ENCODE measurements at regions not wholly inside any gene's neighbourhood (a gene's known extent, or its start where the extent isn't known, plus 50 kb on each side); places are given as distances from the start of the nearest gene placed in this dataset.
"Not testable (repeated sequence)": the region's sequence is repeated elsewhere in the genome, so short reads cannot be mapped to it uniquely, and the experiment has no call there.

- DNase-seq (ENCODE audit: low read depth): no peak
These were observed 142.1 kb upstream of the PHACTR3 start for GRCh38 chr20:59462249-59462648.

GRCh38 chr20:59463541-59463940 is 140.8 kb upstream of the PHACTR3 start:
- no peak for DNase-seq (ENCODE audit: low read depth)

DNA sequence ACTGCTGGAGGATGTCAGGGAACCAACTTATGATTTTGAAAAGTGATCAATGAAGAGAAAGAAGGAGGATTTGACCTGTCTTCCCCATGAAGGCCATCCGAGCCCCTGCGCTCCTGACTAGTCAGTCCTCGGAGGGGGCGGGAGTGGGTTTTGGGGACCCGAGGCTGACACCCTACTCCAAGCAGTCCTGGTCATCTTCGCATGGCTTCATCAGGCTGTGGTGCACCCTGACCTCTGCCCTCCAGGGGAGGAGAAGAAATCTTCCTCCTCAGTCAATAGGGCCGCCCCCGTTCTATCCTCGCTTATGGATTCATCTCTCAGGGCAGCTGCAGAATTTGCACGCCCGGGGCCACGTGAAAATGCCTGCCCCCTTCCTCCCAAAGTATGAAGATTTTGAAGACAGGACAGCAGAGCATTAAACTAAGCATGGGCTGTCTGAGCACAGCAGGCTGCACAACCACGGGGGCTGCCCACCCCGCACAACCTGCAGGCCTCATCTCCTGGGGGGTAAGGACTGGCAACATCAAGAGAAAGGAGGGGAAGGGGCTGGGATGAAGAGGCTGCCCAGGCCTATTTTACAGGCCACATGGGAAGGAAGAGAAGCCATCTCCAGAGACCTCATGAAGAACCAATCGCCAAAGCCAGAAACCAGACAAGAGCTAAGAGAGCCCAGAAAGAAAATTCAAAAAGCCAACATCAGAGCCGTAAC is 138.1 kb upstream of the PHACTR3 start:
- no peak for DNase-seq (ENCODE audit: low read depth)

DNA sequence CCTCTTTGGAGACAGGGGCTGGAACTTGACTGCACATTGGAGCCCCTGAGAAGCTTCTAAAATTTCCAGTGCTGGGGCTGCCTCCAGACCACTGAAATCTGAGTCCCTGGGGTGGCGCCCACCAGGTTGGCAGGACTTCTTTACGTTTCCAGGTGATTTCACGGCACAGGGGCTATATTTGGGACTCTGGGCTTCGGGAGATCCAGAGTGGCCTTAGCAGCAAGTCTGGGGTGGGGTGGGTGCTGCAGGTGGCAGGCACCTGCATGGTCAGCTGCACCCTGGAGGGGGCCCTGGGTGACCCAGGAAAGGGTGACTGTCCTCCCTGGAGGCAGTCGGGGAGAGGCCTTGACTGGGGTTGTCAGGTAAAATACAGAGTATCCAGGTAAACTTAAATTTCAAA is 135.5 kb upstream of the PHACTR3 start:
- no peak for DNase-seq (ENCODE audit: low read depth)

DNA sequence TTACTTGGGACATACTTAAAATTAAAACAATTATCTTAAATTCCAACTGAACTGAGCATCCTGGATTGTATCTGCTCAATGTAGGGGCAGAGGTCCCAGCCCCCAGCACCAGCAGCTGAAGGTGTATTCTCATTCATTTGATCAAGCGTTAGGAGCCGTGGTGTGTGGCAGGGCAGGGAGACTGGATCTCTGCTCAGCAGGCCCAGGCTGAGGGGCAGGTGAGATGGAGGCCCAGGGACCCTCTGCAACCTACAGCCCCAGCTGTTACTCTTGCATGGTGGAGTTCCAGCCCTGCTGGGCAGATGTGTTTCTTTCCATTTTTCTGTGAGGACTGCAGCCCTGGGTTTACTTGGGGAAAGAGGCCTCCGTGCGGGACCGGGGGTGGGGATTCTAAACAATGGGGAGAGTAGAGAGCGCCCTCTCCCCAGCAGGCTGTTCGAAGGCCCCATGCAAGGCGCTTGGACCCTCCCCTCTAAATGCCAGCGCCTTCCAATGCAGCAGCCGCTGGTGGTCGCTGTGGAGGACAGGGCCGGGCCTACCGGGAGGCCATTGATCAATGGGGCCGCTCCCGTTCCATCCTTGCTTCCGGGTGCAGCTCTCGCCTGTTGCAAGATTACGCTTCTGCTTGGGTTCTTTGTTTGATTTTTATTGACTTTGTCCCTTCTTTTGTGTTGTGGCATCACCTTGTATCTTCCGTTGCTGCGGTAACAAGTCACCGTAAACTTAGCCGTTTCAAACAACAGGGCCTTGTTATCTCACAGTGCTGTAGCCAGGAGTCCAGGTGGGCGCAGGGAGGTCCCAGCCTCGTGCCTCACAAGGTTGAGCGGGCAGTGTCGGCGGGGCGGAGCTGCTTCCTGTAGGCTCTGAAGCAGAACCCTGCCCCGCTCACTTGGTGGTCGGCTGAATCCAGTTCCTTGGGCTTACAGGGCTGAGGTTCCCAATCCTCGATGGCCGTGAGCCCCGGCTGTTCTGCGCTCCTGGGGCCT is 134.8 kb upstream of the PHACTR3 start:
- DNase-seq (ENCODE audit: low read depth): no peak

- DNase-seq (ENCODE audit: low read depth): no peak
These were observed 133.8 kb upstream of the PHACTR3 start for GRCh38 chr20:59470521-59470920.

GRCh38 chr20:59471653-59472421 is 132.5 kb upstream of the PHACTR3 start:
- DNase-seq (ENCODE audit: low read depth): no peak

DNA sequence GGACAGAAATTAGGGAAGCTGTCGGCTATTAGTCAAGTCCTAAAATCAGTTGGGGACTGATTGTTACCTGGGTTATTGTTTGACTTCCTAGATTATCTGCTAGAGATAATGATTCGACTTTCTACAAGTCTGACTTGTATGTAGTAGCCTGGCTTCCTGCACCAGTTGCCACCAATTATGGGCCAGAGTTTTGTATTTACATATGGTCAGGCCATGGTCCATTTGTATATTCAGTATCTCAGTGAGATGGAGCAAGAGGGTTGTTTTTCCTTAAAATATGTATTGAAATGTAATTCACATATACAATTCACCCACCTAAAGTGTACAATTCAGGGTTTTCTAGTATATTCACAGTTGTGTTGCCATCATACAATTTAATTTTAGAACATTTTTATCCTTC is 130.6 kb upstream of the PHACTR3 start:
- DNase-seq (ENCODE audit: low read depth): no peak

DNA sequence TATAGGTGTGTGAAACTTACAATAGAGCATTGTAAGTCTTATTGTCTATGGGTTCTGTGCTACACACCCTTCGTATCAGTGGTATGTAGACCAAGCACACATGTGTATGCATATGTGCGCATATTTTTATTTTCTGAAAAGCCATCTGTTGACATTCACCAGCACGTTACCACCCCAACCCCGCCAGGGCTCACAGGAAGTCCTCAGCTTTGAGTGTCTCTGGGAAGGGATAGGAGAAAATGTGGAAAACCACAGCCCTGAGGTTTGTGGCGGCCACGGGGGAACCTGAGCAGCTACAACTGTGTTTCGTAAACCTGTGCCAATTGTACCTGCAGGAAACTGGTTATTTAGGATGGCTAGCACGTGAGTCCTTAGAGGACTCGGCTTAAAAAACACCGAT is 123.3 kb upstream of the PHACTR3 start:
- DNase-seq (ENCODE audit: low read depth): no peak

DNA sequence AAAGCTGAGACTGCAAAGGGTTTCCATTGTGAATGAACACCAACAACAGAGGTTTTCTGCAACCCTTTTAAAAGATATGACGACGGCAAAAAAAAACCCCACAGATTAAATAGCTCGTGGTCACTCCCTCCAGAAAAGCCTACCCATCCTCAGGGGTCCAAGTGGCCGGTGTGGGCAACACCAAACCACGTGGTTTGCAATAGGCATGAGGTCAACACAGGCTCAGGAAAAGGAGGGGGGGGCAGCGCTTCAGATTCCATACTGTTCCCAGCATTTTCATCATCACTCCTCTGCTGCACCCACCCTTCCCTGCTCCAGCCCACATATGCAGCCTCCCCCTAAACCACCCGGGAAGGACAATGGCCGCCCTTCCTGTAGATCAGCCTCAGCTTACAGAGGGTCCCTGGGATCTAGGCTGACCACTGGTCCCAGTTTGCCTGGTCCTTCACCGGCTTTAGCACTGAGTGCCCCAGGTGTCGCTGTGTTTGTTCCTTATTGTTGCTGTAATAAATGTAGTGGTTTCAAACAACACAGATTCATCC is 122.8 kb upstream of the PHACTR3 start:
- no peak for DNase-seq (ENCODE audit: low read depth)

- DNase-seq (ENCODE audit: low read depth): no peak
These were observed 121.8 kb upstream of the PHACTR3 start for GRCh38 chr20:59482351-59483187.

GRCh38 chr20:59483481-59483880 is 120.9 kb upstream of the PHACTR3 start:
- no peak for DNase-seq (ENCODE audit: low read depth)

DNA sequence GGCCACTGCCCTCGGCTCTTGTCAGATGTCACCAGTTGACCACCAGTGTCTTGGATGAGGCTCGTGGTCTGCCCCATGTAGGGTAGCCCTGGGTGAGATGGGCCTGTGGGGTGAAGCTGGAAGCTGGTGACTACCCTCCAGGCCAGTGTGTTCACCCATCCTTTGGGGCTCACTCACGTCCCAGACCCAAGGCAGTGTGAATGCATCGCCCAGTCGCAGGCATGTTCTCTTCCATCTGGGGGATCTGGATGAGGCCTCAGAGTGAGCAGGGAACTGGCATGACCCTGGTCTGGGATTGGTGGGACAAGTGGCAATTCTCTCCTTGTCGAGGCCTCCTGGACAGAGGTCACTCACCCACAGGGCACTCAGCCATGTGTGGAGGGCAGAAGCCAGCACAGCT is 120.1 kb upstream of the PHACTR3 start:
- DNase-seq (ENCODE audit: low read depth): no peak

DNA sequence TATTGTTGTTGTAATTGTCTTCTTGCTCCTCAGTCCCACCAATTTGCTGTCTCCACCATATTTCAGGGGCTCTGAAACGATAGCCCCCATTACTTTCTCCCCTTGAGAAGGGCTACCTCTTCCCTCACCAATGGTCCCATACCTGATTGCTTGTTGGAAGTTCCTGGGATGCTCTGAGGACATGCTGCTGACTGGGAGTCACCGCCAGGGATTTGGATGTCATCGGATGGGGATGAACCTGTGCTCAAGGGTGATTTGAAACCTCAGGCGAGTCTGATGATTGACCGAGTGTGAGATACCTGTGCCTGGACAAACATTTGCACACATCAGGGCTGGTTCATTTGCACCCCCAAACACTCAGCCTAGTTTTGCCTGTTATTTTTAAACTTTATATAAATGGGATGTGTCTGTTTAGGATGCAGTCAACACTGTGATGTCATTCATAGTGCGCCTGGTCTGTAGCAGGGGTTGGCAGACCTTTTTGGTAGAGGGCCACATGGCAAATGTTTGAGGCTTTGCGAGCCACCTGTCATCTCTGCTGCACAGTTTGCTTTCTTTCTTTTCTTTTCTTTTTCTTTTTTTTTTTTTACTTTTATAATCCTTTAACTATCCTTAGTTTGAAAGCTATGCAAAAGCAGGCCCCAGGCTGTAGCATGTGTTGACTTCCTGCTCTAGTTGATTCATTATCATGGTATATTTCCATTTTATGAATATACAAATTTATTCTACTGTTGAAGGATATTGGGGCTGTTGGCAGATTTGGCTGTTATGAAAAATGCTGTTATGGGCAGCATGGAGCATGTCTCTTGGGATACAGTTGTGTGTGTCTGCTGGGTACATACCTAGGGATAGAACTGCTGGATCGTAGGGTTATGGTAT is 118.5 kb upstream of the PHACTR3 start:
- DNase-seq (ENCODE audit: low read depth): no peak

DNA sequence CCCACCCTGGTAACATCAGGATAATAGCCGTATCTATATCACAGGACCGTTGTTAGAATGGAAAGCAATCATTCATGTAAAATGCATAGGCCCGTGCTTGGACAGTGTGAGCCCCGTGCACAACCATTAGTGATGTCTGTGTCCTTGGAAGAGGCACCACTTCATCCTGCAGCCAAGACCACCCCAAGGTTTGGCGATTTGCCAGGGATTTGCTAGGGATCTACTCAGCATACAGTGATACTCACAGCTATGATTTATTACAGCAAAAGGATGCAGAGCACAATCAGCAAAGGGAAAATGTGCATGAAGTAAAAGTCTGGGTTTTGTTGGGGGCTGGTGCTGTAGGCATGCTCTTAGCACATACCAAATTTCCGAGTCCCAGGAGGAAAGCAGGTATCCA is 115.9 kb upstream of the PHACTR3 start:
- not testable (repeated sequence) for DNase-seq (ENCODE audit: low read depth)

DNA sequence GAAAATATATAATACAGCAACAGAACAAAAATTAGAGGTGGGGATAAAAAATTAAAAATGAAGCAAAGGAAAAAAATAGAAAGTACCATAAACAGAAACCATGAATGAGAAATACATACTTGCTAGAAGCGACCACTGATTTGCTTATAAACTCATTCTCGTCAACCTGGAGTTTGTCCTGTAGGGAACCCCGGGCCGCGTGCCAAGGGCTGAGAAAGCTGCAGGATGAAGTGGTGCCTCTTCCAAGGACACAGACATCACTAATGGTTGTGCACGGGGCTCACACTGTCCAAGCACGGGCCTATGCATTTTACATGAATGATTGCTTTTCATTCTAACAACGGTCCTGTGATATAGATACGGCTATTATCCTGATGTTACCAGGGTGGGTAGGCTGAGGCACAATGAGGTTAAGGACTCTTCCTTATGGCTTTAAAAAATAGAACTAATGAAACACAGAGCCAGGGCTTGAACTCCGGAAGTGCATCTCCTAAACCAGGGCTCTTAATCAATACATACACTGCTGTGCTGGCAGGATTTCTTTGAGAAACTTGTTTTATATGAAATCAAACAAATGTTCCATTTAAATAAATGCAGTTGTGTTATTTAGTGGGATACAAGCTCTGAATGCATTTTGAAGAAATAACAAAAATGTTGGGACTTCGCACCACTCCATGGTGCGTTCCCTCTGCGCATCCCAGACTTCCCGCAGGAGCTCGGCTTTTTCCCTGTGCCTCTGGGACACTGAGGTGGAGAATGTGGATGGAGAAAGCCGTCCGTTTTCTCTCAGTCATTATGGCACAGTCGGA is 113.9 kb upstream of the PHACTR3 start:
- not testable (repeated sequence) for DNase-seq (ENCODE audit: low read depth)

DNA sequence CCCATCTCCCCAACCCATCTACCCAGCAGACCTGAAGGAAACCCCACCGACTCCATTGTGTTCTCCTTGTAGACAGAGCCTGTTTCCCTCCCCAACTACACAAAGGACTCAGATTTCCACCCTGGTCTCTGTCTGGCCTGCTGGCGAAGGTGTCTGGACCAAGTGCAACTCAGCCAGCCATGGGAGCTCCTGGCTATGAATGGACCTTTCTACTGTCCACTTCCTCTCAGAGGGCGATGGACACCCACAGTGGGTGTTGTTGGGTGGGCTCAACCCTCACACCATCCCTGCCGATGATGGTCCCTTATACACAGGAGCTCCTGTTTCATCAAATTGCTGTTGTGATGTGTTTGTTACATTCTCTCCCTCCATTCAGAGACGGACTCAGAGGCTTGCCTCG is 112.5 kb upstream of the PHACTR3 start:
- DNase-seq (ENCODE audit: low read depth): no peak

GRCh38 chr20:59493926-59494325 is 110.4 kb upstream of the PHACTR3 start:
- DNase-seq (ENCODE audit: low read depth): no peak

DNA sequence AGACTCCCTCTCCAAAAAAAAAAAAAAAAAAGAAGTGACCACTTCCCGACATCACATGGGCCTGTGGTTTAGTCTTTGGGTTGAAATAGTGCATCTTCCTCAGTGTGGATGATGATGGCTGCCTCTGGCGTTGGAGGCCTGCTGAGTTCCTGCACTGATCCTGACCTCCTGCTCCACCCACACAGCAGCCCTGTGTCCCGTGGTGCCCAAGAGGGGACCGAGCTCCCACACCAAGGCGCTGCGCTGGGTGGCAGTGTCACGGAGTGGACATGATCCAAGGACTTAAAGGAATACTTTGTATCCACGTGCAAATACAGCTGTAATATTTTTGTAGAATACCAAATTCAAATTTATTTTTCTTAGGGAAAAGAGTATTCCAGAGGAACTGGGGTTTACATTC is 109.2 kb upstream of the PHACTR3 start:
- DNase-seq (ENCODE audit: low read depth): no peak

Measured in stromal cell of bone marrow (primary cell).